Mesendoderm (in vitro differentiated cells): ENCODE measurements at regions not wholly inside any gene's neighbourhood (a gene's known extent, or its start where the extent isn't known, plus 50 kb on each side); places are given as distances from the start of the nearest gene placed in this dataset.

Experiments
- DNase-seq: peaks from one replicate; pipeline ENCODE4 v3.0.0; 2013
- H2AK5ac ChIP-seq: 2 replicates; pipeline ENCODE4 v1.6.1; 2013; ENCODE audit warnings: low read length, inconsistent platforms
- H2BK120ac ChIP-seq: 2 replicates; pipeline ENCODE4 v1.6.1; 2013; ENCODE audit warnings: low read depth, mild to moderate bottlenecking, low read length, moderate library complexity, mixed read lengths
- H2BK15ac ChIP-seq: replicated peaks from 2 replicates; pipeline ENCODE4 v1.6.1; 2013; ENCODE audit warnings: low read depth, mild to moderate bottlenecking, moderate library complexity
- H2BK5ac ChIP-seq: 2 replicates; pipeline ENCODE4 v1.6.1; 2013; ENCODE audit warnings: low read length, inconsistent platforms
- H3K18ac ChIP-seq: 2 replicates; pipeline ENCODE4 v1.6.1; 2013; ENCODE audit warnings: mild to moderate bottlenecking, low read length, mixed read lengths
- H3K23ac ChIP-seq: one replicate; pipeline ENCODE4 v1.6.1; 2013; ENCODE audit warnings: low read length
- H3K27ac ChIP-seq: 2 replicates; pipeline ENCODE4 v1.5.1; 2013; ENCODE audit warnings: low read depth, mild to moderate bottlenecking, inconsistent platforms, low read length, moderate library complexity
- H3K27me3 ChIP-seq: 2 replicates; pipeline ENCODE4 v1.6.1; 2013; ENCODE audit warnings: low read length, control low read depth, mild to moderate bottlenecking, inconsistent platforms; ENCODE audit not compliant: insufficient read depth, poor library complexity
- H3K36me3 ChIP-seq: 2 replicates; pipeline ENCODE4 v1.6.1; 2013; ENCODE audit warnings: low read length, inconsistent platforms; ENCODE audit not compliant: control insufficient read depth, insufficient read depth
- H3K4ac ChIP-seq: one replicate; pipeline ENCODE4 v1.6.1; 2013; ENCODE audit warnings: low read depth, mild to moderate bottlenecking, low read length, moderate library complexity
- H3K4me1 ChIP-seq: 2 replicates; pipeline ENCODE4 v1.6.1; 2013; ENCODE audit warnings: low read depth, low read length, inconsistent platforms; ENCODE audit not compliant: control insufficient read depth
- H3K4me2 ChIP-seq: 2 replicates; pipeline ENCODE4 v1.6.1; 2013; ENCODE audit warnings: low read length
- H3K4me3 ChIP-seq: 2 replicates; pipeline ENCODE4 v1.5.1; 2013; ENCODE audit warnings: mild to moderate bottlenecking, low read length
- H3K56ac ChIP-seq: one replicate; pipeline ENCODE4 v1.6.1; 2013; ENCODE audit warnings: low read length
- H3K79me1 ChIP-seq: 2 replicates; pipeline ENCODE4 v1.6.1; 2013; ENCODE audit warnings: low read length, inconsistent platforms
- H3K79me2 ChIP-seq: 2 replicates; pipeline ENCODE4 v1.6.1; 2013; ENCODE audit warnings: mild to moderate bottlenecking, low read length; ENCODE audit not compliant: control insufficient read depth, insufficient read depth
- H3K9ac ChIP-seq: 2 replicates; pipeline ENCODE4 v1.6.1; 2013; ENCODE audit warnings: low read length, inconsistent platforms
- H4K5ac ChIP-seq: one replicate; pipeline ENCODE4 v1.6.1; 2013; ENCODE audit warnings: low read length
- H4K8ac ChIP-seq: one replicate; pipeline ENCODE4 v1.6.1; 2013; ENCODE audit warnings: low read depth, mild to moderate bottlenecking, control low read depth, low read length, moderate library complexity
- WGBS: extraction: QIAGEN DNeasy Blood & Tissue Kit; methylation state at CpG from one replicate; pipeline ENCODE4 v1.1.7; 2013; ENCODE audit warnings: low lambda C conversion rate, missing lambda C conversion rate; ENCODE audit not compliant: insufficient coverage; ENCODE audit errors: extremely low coverage; 5-methylcytosine and 5-hydroxymethylcytosine counted together

DNA sequence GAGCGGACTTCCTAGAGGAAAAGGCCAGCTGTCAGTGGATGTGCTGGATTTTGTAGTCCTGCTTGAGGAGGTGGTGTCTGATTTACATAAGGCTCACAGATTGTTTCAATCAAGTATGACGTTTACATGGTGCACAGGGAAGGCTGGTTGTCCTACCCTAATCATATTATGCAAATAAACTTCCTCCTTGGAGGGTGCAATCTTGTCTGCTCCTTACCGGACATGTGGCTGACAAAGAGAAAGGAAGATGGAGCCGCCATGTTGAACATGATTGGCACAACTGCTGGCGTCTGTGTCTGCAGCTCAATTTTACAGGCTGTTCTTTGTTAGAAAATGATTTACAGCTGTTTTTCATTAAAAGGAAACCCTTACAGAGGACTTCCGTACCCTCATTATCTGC is 1656.1 kb downstream of the KCNT2 start:
- Histone ChIP-seq H3K4me3 (no peak overlapping the region), H3K4me2 (no peak overlapping the region), H3K36me3 (no peaks in the 10 kb centered on the region), H2BK5ac (no peak overlapping the region), H2AK5ac (no peak overlapping the region), H3K4ac (no peak overlapping the region), H3K4me1 (no peaks in the 10 kb centered on the region), H3K9ac (no peak overlapping the region), H3K79me1 (no peaks in the 10 kb centered on the region), H3K79me2 (no peaks in the 10 kb centered on the region), H3K18ac (no peak overlapping the region), H3K23ac (no peak overlapping the region), H3K27me3 (no peaks in the 10 kb centered on the region), H4K5ac (no peak overlapping the region), H2BK15ac (no peak overlapping the region), H3K56ac (no peak overlapping the region), H2BK120ac (no peak overlapping the region), H3K27ac (no peak overlapping the region), H4K8ac (no peak overlapping the region)
- WGBS, result no CpG with 5 or more reads among the region's 6 CpGs
- DNase-seq, result no peak

DNA sequence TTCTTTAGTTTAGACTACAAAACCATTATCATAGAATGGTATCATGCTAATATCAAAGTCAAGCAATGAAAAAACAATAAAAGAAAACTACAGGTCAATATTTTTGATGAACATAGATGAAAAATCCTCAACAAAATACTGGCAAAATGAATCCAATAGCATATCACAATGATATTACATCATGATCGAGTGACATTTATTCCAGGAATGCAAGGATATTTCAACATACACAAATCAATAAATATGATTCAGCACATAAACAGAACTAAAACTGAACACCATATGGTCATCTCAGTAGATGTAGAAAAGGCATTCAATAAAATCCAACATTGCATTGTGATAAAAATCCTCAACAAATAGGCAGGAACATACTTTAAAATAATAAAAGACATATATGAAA is 1657.7 kb downstream of the KCNT2 start:
- Histone ChIP-seq H2BK120ac (no peak overlapping the region), H3K18ac (no peak overlapping the region), H3K4me3 (no peak overlapping the region), H3K27me3 (no peaks in the 10 kb centered on the region), H4K5ac (no peak overlapping the region), H3K79me2 (no peaks in the 10 kb centered on the region), H3K23ac (no peak overlapping the region), H3K4ac (no peak overlapping the region), H3K56ac (no peak overlapping the region), H3K4me2 (no peak overlapping the region), H4K8ac (no peak overlapping the region), H3K9ac (no peak overlapping the region), H3K36me3 (no peaks in the 10 kb centered on the region), H2BK5ac (no peak overlapping the region), H2BK15ac (no peak overlapping the region), H2AK5ac (no peak overlapping the region), H3K4me1 (no peaks in the 10 kb centered on the region), H3K79me1 (no peaks in the 10 kb centered on the region), H3K27ac (no peak overlapping the region)
- WGBS, result no CpG with 5 or more reads among the region's 1 CpG
- no peak for DNase-seq

DNA sequence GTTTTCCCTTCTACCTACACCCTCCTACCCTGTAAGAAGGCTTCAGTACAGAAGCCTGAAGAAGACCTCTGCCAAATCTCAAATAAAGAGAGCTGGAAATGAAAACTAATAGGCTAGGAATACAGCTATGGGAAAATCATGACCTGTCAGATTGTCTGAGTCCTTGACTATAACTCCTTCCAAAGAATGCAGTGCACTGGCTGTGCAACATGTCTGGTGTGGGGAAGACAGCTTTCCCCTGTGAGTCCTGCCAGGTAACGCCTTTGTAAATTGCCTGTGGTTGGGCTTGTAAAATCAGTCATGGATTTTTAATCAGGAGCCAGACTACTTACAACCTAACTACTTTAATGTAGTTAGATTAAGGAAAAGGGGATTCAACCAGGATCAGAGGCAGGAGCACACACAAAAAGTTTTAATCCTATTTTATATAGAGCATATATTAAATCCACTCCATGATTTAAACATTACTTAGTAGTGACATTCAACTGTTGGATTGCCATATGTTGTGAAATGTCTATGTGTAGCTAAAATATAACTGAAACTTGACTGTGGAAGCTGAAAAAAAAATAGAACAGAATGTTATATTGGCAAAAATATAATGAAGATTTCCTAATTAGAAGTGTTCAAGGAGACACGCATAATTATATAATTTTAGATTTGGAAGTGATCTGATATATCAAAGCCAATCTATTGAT is 1667.8 kb downstream of the KCNT2 start:
- H3K4me3 ChIP-seq, result no peak overlapping the region
- no peak overlapping the region for H3K4me2 ChIP-seq
- no peak overlapping the region for H2BK15ac ChIP-seq
- no peak for DNase-seq
- H2BK120ac ChIP-seq, result no peak overlapping the region
- H3K27ac ChIP-seq, result no peak overlapping the region
- no peak overlapping the region for H4K5ac ChIP-seq
- no peaks in the 10 kb centered on the region for H3K79me1 ChIP-seq
- H3K18ac ChIP-seq, result no peak overlapping the region
- H3K27me3 ChIP-seq, result no peaks in the 10 kb centered on the region
- H3K4me1 ChIP-seq, result no peaks in the 10 kb centered on the region
- H3K9ac ChIP-seq, result no peak overlapping the region
- H4K8ac ChIP-seq, result no peak overlapping the region
- no peaks in the 10 kb centered on the region for H3K79me2 ChIP-seq
- H3K36me3 ChIP-seq, result no peaks in the 10 kb centered on the region
- WGBS, result no CpG with 5 or more reads among the region's 2 CpGs
- no peak overlapping the region for H3K56ac ChIP-seq
- H3K23ac ChIP-seq, result no peak overlapping the region
- no peak overlapping the region for H2AK5ac ChIP-seq
- no peak overlapping the region for H3K4ac ChIP-seq
- no peak overlapping the region for H2BK5ac ChIP-seq

DNA sequence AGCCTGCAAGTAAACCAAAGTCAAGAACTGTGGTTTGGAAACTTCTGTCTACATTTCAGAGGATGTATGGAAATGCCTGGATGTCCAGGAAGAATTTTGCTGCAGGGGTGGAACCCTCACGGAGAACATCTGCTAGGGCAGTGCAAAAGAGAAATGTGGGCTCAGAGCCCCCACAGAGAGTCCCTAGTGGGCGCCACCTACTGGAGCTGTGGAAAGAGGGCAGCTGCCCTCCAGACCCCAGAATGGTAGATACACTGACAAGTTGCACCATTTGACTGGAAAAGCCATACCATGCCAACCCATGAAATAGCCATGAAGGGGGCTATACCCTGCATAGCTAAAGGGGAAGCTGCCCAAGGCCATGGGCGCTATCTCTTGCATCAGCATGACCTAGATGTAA is 1672.4 kb downstream of the KCNT2 start:
- Histone ChIP-seq H4K5ac (no peak overlapping the region), H3K4me1 (no peaks in the 10 kb centered on the region), H2AK5ac (no peak overlapping the region), H3K9ac (no peak overlapping the region), H2BK15ac (no peak overlapping the region), H2BK120ac (no peak overlapping the region), H3K4ac (no peak overlapping the region), H3K56ac (no peak overlapping the region), H3K18ac (no peak overlapping the region), H3K23ac (no peak overlapping the region), H3K4me2 (no peak overlapping the region), H3K4me3 (no peak overlapping the region), H3K27me3 (no peaks in the 10 kb centered on the region), H3K36me3 (no peaks in the 10 kb centered on the region), H2BK5ac (no peak overlapping the region), H3K79me2 (no peaks in the 10 kb centered on the region), H3K79me1 (no peaks in the 10 kb centered on the region), H3K27ac (no peak overlapping the region), H4K8ac (no peak overlapping the region)
- DNase-seq, result no peak
- no CpG with 5 or more reads among the region's 3 CpGs for WGBS

DNA sequence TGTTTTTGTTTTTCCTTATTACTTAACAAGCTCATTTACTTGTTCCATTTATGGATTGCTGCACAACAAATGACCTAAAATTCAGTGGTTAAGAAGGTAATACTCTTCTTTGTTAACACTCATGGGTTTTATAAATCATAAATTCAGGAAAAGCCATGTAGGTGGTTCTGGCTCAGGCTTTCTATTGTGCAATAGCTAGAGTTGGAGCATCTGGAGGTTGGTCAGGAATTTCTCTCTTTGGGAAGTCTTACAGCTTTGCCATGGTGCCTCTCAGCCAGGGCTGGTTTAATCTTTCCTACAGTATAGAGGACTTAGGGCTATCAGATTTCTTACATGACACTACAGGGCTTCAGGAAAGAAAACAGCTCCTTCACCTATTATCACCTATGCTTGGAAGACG is 1677.1 kb downstream of the KCNT2 start:
- Histone ChIP-seq H3K27me3 (no peaks in the 10 kb centered on the region), H3K79me2 (no peaks in the 10 kb centered on the region), H2BK120ac (no peak overlapping the region), H3K27ac (no peak overlapping the region), H3K79me1 (no peaks in the 10 kb centered on the region), H2BK15ac (no peak overlapping the region), H3K36me3 (no peaks in the 10 kb centered on the region), H3K23ac (no peak overlapping the region), H3K4me3 (no peak overlapping the region), H2BK5ac (no peak overlapping the region), H2AK5ac (no peak overlapping the region), H3K56ac (no peak overlapping the region), H3K9ac (no peak overlapping the region), H4K5ac (no peak overlapping the region), H3K4me2 (no peak overlapping the region), H3K4me1 (no peaks in the 10 kb centered on the region), H4K8ac (no peak overlapping the region), H3K18ac (no peak overlapping the region), H3K4ac (no peak overlapping the region)
- WGBS, result no CpG with 5 or more reads among the region's 1 CpG
- no peak for DNase-seq

DNA sequence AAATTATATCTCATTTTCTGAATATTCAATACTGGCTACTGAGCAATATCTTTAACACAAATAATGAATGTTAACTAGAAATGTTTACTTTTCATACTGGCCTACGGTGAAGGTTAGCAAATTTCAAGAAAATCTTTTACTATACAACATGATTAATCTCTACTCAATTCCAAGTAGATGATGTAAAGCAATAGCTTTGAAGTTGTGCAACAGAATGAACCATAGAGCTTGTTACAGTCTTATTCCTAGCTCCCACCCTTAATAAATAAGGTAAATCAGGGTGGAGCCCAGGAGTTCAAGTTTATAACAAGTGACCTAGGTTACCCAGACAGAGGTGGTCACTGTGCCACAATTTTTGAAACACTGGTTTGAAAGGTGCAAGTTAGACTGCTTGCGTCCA is 1678.1 kb downstream of the KCNT2 start:
- H2AK5ac ChIP-seq, result no peak overlapping the region
- no peak overlapping the region for H2BK5ac ChIP-seq
- no peak overlapping the region for H3K18ac ChIP-seq
- no peaks in the 10 kb centered on the region for H3K79me2 ChIP-seq
- DNase-seq, result no peak
- no peak overlapping the region for H2BK120ac ChIP-seq
- H3K4me2 ChIP-seq, result no peak overlapping the region
- H4K5ac ChIP-seq, result no peak overlapping the region
- H4K8ac ChIP-seq, result no peak overlapping the region
- no peaks in the 10 kb centered on the region for H3K27me3 ChIP-seq
- no peak overlapping the region for H3K23ac ChIP-seq
- no peaks in the 10 kb centered on the region for H3K36me3 ChIP-seq
- H2BK15ac ChIP-seq, result no peak overlapping the region
- H3K79me1 ChIP-seq, result no peaks in the 10 kb centered on the region
- no peak overlapping the region for H3K9ac ChIP-seq
- H3K27ac ChIP-seq, result no peak overlapping the region
- H3K4ac ChIP-seq, result no peak overlapping the region
- WGBS, result no CpG with 5 or more reads among the region's 2 CpGs
- no peak overlapping the region for H3K4me3 ChIP-seq
- H3K56ac ChIP-seq, result no peak overlapping the region
- no peaks in the 10 kb centered on the region for H3K4me1 ChIP-seq
